Stimulated activated naive CD8-positive, alpha-beta T cell treated with anti-CD3 and anti-CD28 coated beads, Interleukin-15, Interleukin-2, amounts not matched to agents 100 ng/mL and 50 ng/mL, for 24 hours (primary cell): ENCODE measurements at regions not wholly inside any gene's neighbourhood (a gene's known extent, or its start where the extent isn't known, plus 50 kb on each side); places are given as distances from the start of the nearest gene placed in this dataset.
A peak's percentile ranks its signal among the peaks of the same experiment; 100 is the strongest.

ENCODE experiments used
- H3K27ac Mint-ChIP-seq: one replicate; pipeline ENCODE4 v1.8.0; 2021; ENCODE audit warnings: mild to moderate bottlenecking, mixed read lengths
- H3K27me3 Mint-ChIP-seq: one replicate; pipeline ENCODE4 v1.8.0; 2021; ENCODE audit warnings: mixed read lengths
- H3K36me3 Mint-ChIP-seq: one replicate; pipeline ENCODE4 v1.8.0; 2021; ENCODE audit warnings: low read depth, mixed read lengths
- H3K4me1 Mint-ChIP-seq: one replicate; pipeline ENCODE4 v1.8.0; 2021; ENCODE audit warnings: low read depth, mixed read lengths
- H3K4me3 Mint-ChIP-seq: one replicate; pipeline ENCODE4 v1.8.0; 2021; ENCODE audit warnings: mild to moderate bottlenecking, mixed read lengths
- H3K9me3 Mint-ChIP-seq: one replicate; pipeline ENCODE4 v1.8.0; 2021; ENCODE audit warnings: mixed read lengths

GRCh38 chr10:56653289-56653688 lies 292.2 kb upstream of the ZWINT start:
- H3K36me3 Mint-ChIP-seq = no peaks in the 10 kb centered on the region
- H3K27me3 Mint-ChIP-seq = no peaks in the 10 kb centered on the region
- no peak overlapping the region for H3K4me3 Mint-ChIP-seq
- no peak overlapping the region for H3K27ac Mint-ChIP-seq
- H3K4me1 Mint-ChIP-seq = no peaks in the 10 kb centered on the region
- H3K9me3 Mint-ChIP-seq = peaks cover 15% of the 10 kb centered on the region

GRCh38 chr10:56646329-56647111 lies 285.5 kb upstream of the ZWINT start:
- Mint-ChIP-seq H3K4me1 (no peaks in the 10 kb centered on the region), H3K4me3 (no peak overlapping the region), H3K9me3 (peaks cover 6% of the 10 kb centered on the region), H3K27ac (no peak overlapping the region), H3K27me3 (no peaks in the 10 kb centered on the region), H3K36me3 (no peaks in the 10 kb centered on the region)

GRCh38 chr10:56633876-56634452 lies 272.9 kb upstream of the ZWINT start:
- H3K27me3 Mint-ChIP-seq = no peaks in the 10 kb centered on the region
- H3K4me1 Mint-ChIP-seq = peaks cover 18% of the 10 kb centered on the region
- H3K36me3 Mint-ChIP-seq = no peaks in the 10 kb centered on the region
- H3K9me3 Mint-ChIP-seq = peaks cover 9% of the 10 kb centered on the region
- H3K27ac Mint-ChIP-seq = no peak overlapping the region
- no peak overlapping the region for H3K4me3 Mint-ChIP-seq

GRCh38 chr10:56632537-56632936 lies 271.5 kb upstream of the ZWINT start:
- Mint-ChIP-seq H3K4me1 (peaks cover 18% of the 10 kb centered on the region), H3K27ac (peak overlapping the region; percentile 49), H3K9me3 (peaks cover 9% of the 10 kb centered on the region), H3K27me3 (no peaks in the 10 kb centered on the region), H3K36me3 (no peaks in the 10 kb centered on the region), H3K4me3 (no peak overlapping the region)

GRCh38 chr10:56624082-56624481 lies 263.0 kb upstream of the ZWINT start:
- Mint-ChIP-seq H3K4me1 (peaks cover 14% of the 10 kb centered on the region), H3K4me3 (no peak overlapping the region), H3K36me3 (no peaks in the 10 kb centered on the region), H3K27ac (no peak overlapping the region), H3K27me3 (no peaks in the 10 kb centered on the region), H3K9me3 (peaks cover 3% of the 10 kb centered on the region)

- Mint-ChIP-seq H3K27me3 (no peaks in the 10 kb centered on the region), H3K27ac (no peak overlapping the region), H3K4me3 (no peak overlapping the region), H3K36me3 (no peaks in the 10 kb centered on the region), H3K9me3 (peaks cover 3% of the 10 kb centered on the region), H3K4me1 (peaks cover 14% of the 10 kb centered on the region)
Measured at GRCh38 chr10:56623064-56623463, 262.0 kb upstream of the ZWINT start.

- Mint-ChIP-seq H3K9me3 (peaks cover 5% of the 10 kb centered on the region), H3K4me3 (peak overlapping the region; percentile 44), H3K4me1 (peaks cover 14% of the 10 kb centered on the region), H3K36me3 (no peaks in the 10 kb centered on the region), H3K27me3 (no peaks in the 10 kb centered on the region), H3K27ac (no peak overlapping the region)
Measured at GRCh38 chr10:56622335-56622973, 261.4 kb upstream of the ZWINT start.

GRCh38 chr10:56606202-56606601 lies 245.1 kb upstream of the ZWINT start:
- Mint-ChIP-seq H3K4me1 (no peaks in the 10 kb centered on the region), H3K9me3 (no peaks in the 10 kb centered on the region)

GRCh38 chr10:56605051-56605450 lies 244.0 kb upstream of the ZWINT start:
- Mint-ChIP-seq H3K27ac (no peak overlapping the region), H3K36me3 (no peaks in the 10 kb centered on the region), H3K27me3 (no peaks in the 10 kb centered on the region), H3K4me1 (no peaks in the 10 kb centered on the region), H3K4me3 (no peak overlapping the region), H3K9me3 (no peaks in the 10 kb centered on the region)

More at GRCh38 chr10:56606202-56606601, 245.1 kb upstream of the ZWINT start:
- H3K36me3 Mint-ChIP-seq = no peaks in the 10 kb centered on the region
- no peaks in the 10 kb centered on the region for H3K27me3 Mint-ChIP-seq
- no peak overlapping the region for H3K4me3 Mint-ChIP-seq
- no peak overlapping the region for H3K27ac Mint-ChIP-seq

- Mint-ChIP-seq H3K4me3 (no peak overlapping the region), H3K27me3 (no peaks in the 10 kb centered on the region), H3K4me1 (no peaks in the 10 kb centered on the region), H3K9me3 (no peaks in the 10 kb centered on the region), H3K36me3 (no peaks in the 10 kb centered on the region), H3K27ac (no peak overlapping the region)
Measured at GRCh38 chr10:56604624-56605023, 243.6 kb upstream of the ZWINT start.

GRCh38 chr10:56599201-56599600 lies 238.1 kb upstream of the ZWINT start:
- H3K4me3 Mint-ChIP-seq = no peak overlapping the region
- no peak overlapping the region for H3K27ac Mint-ChIP-seq
- H3K9me3 Mint-ChIP-seq = no peaks in the 10 kb centered on the region
- H3K36me3 Mint-ChIP-seq = no peaks in the 10 kb centered on the region
- H3K4me1 Mint-ChIP-seq = no peaks in the 10 kb centered on the region
- H3K27me3 Mint-ChIP-seq = no peaks in the 10 kb centered on the region

- Mint-ChIP-seq H3K27me3 (no peaks in the 10 kb centered on the region), H3K4me3 (no peak overlapping the region), H3K27ac (no peak overlapping the region), H3K36me3 (no peaks in the 10 kb centered on the region), H3K4me1 (no peaks in the 10 kb centered on the region), H3K9me3 (no peaks in the 10 kb centered on the region)
Measured at GRCh38 chr10:56596257-56596656, 235.2 kb upstream of the ZWINT start.

GRCh38 chr10:56593120-56593519 lies 232.1 kb upstream of the ZWINT start:
- Mint-ChIP-seq H3K27ac (no peak overlapping the region), H3K4me3 (no peak overlapping the region), H3K36me3 (no peaks in the 10 kb centered on the region), H3K9me3 (no peaks in the 10 kb centered on the region), H3K4me1 (no peaks in the 10 kb centered on the region), H3K27me3 (no peaks in the 10 kb centered on the region)

- Mint-ChIP-seq H3K9me3 (no peaks in the 10 kb centered on the region), H3K27ac (no peak overlapping the region), H3K36me3 (no peaks in the 10 kb centered on the region), H3K4me1 (no peaks in the 10 kb centered on the region), H3K27me3 (no peaks in the 10 kb centered on the region), H3K4me3 (no peak overlapping the region)
Measured at GRCh38 chr10:56586461-56586891, 225.4 kb upstream of the ZWINT start.

GRCh38 chr10:56585447-56586171 lies 224.6 kb upstream of the ZWINT start:
- no peaks in the 10 kb centered on the region for H3K36me3 Mint-ChIP-seq
- no peak overlapping the region for H3K4me3 Mint-ChIP-seq
- H3K9me3 Mint-ChIP-seq = no peaks in the 10 kb centered on the region
- no peaks in the 10 kb centered on the region for H3K27me3 Mint-ChIP-seq
- H3K27ac Mint-ChIP-seq = no peak overlapping the region
- no peaks in the 10 kb centered on the region for H3K4me1 Mint-ChIP-seq
